ENCODE measurements at regions not wholly inside any gene's neighbourhood (a gene's known extent, or its start where the extent isn't known, plus 50 kb on each side); places are given as distances from the start of the nearest gene placed in this dataset.
"Not testable (repeated sequence)": the region's sequence is repeated elsewhere in the genome, so short reads cannot be mapped to it uniquely, and the experiment has no call there.

GRCh38 chr1:4135853-4136252, 235.8 kb upstream of the C1orf174 start:
- DNase-seq: not testable (repeated sequence)

- DNase-seq: no peak
Observed at GRCh38 chr1:4137621-4138415, 237.7 kb upstream of the C1orf174 start.

DNA sequence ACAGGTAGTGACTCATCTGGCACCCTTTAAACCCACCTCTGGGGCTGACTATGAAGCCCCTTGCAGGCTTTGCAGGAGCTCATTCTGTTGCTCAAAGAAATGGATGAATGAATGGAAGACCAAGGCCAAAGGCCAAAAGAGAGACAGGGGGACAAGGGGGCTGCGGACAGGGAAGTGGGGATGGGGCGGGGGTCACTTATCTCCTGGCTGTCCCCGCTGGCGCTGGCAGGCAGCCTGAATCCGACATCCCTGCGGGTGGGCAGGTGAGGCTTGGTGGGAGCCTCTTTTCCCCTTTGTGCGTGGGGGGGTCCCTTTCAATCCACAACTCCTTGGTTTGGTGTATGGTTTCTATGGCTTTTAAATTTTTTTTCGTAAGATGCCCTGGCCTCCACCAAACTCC, 239.6 kb upstream of the C1orf174 start:
- DNase-seq: no peak

DNA sequence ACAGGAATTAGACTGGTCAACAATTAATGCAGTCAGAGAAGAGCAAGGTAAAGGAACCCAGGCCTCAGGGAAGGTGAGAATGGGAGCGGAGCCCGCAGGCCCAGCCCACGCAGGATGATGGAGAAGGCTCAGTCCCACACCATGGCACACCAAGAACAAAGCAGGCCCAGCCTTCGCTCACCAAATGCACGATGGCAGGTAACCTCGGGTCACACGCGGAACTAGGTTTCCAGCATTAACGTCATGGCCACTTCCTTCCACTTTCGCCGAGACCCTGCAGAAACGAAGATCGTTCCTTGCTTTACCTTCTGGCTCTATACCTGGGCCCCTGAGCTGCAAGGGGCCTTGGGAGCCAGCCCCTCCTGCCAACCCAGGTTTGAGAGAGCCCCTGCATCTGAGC, 240.2 kb upstream of the C1orf174 start:
- DNase-seq: no peak

DNA sequence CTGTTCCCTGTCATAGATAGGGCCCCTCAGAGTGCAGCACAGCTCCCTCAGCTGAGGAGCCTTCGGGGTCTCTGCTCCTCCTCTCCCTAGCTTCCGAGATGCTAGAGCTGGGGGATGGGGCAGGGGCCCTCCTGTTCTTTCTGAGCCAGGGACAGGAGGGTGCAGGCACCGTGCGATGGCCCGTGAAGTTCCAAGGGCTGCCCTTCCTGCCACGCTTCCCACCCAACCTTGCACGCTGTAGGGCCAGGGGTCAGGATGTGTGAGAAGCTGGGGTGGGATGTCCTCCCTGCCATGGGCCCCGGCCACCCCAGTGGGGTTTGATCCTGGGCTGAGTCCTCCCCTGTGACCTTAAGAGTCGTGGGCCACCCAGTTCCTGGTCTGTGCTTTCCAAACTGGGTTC, 240.7 kb upstream of the C1orf174 start:
- DNase-seq: no peak

- no peak for DNase-seq
Observed at GRCh38 chr1:4144349-4144971, 244.4 kb upstream of the C1orf174 start.

DNA sequence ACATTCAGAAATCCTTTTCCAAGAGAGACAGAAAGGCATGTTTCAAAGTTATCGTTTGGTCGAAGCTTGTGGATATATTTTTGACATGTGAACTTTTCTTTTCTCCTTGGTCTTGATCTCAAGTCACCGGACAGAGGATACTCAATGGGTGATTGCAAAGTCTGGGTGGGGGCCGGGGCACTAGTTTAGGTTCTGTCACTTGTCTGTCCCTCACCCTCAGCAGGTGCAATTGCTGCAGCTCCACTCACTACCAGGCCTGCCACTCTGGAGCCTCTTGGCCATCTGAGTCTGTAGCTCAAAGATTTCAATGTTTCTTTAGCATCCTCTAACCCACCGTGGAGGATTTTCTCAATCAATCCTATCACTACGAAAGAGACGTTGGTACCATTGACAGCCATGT, 246.0 kb upstream of the C1orf174 start:
- no peak for DNase-seq

GRCh38 chr1:4146614-4147013, 246.5 kb upstream of the C1orf174 start:
- no peak for DNase-seq

- peak in 3 of 56 donors; percentile 8 to 58 (median 36) for DNase-seq
Observed at GRCh38 chr1:4147509-4147908, 247.4 kb upstream of the C1orf174 start.

DNA sequence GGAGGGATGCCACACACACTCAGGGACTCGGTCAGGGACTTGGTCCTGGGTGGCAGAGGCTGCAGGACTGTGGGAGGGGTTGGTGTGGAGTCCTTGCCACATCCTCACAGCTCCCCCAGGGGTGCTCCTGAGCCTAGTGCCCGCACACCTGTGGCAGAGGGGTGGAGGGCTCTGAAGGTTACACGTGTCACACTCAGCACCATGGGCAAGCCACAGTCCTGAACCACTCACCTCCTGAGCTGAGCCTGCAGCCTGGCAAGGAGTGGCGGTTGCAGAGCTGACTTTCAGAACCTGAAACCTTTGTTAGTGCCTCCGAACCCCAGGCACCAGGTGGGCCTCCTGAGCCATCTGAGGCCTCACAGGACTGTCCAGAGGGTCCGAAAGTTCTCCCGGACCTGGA, 249.2 kb upstream of the C1orf174 start:
- DNase-seq: no peak

DNA sequence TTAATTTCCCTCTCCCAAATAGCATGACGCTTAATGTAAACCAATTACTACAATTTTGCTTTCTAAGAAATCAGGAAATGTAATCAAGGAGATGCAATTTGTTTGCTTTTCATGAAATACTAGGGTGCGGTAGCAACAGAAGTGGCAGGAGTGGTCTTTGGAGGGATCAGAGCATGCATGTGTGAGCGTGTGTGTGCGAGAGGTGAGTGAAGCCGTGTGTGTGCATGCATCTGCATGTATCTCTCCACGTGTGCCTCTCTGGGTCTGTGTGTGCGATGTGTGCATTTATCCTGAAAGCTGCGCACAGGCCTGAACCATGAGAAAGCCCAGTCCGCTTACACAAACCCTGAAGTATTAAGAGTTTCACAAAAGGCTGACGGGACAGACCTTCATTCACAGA, 249.8 kb upstream of the C1orf174 start:
- DNase-seq: no peak

DNA sequence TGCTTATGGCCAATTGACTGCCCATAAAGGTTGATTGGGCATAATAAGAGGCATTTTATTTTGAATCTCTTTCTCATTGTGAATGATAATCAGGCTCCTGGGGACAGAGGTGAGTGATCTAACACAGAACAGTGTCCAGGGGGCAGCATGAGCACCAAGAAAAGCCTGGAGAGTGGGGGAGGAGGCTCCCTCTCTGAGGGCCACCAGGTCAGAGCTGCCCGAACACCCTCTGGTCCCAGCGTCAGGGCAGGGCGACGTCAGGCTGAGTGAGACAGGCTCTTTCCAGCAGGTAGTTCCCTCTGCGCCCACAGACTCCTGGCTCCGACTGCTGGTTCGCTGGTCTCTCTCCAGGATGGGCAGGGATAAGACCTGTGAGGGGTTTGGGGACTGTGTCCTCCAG, 250.2 kb upstream of the C1orf174 start:
- no peak for DNase-seq

DNA sequence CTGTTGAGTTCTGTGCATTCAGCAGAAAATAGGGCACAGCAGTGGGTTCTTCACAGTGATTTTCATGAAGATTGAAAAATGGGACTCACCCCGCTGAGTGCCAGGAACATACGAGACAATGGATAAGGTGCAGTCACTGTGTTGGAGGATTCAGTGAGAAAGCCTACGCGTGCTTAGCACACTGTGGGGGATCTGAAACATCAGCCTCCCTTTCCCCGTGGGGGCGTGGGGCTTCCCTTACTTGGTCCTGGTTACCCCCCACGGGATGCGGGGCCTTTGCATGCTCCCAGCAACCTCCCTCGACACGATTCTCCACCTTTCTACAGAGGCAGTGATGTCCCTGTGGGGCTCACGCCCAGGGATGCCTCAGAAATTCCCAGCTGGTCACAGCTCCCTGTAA, 252.2 kb upstream of the C1orf174 start:
- no peak for DNase-seq

- no peak for DNase-seq
Observed at GRCh38 chr1:4153571-4153970, 253.5 kb upstream of the C1orf174 start.

DNA sequence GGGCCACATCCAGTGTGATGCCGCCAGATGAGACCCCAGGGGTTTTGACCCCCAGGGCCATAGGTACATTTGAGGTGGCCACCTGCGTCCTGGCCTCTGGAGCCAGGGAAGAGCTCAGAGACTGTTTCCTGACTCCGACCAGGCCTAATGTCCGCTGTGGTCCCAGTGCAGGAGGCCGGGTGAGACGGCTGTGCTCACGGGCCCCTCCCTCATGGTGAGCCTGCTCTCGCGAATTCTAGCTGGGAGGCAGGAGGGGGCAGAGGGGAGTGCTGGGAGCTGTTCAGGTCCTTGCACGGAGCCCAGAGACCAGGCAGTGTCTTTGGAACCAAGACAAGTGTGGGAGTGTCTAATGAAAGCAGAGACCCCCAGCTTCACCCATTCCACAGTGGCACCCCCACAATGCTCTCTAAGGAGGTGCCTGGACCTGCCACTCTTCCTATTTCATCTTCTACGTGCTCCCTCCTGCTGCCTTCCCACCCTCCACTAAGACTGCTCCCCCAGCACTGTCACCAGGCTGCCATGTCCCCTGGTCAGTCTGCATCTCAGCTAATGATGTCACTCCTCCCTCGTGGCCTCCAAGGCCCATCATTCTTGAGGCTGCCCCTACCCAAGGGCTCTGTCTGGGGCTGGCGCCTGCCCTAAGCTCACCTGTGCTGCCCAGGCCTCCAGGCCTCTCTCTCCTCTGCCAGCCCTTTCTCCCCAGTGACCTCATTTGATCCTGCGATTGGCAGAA, 256.3 kb upstream of the C1orf174 start:
- DNase-seq: no peak

DNA sequence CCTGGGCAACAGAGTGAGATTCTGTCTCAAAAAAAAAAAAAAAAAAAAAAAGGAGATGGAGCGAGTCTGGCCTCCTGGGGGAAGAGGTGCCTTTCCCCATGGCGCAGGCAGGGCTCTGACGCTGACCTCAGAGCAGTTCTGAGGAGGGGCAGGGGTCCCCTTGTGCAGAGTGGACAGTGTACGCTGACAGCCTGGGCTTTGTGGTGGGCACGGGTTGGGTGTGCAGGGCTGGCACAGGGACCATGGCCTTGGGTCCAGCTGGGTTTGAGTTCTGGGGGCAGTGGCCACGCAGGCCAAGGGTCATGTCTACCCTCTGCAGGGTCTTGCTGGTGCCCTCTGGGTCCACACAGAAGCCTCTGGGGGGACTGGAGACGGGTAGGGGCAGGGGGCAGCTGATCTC, 260.1 kb upstream of the C1orf174 start:
- no peak for DNase-seq

DNA sequence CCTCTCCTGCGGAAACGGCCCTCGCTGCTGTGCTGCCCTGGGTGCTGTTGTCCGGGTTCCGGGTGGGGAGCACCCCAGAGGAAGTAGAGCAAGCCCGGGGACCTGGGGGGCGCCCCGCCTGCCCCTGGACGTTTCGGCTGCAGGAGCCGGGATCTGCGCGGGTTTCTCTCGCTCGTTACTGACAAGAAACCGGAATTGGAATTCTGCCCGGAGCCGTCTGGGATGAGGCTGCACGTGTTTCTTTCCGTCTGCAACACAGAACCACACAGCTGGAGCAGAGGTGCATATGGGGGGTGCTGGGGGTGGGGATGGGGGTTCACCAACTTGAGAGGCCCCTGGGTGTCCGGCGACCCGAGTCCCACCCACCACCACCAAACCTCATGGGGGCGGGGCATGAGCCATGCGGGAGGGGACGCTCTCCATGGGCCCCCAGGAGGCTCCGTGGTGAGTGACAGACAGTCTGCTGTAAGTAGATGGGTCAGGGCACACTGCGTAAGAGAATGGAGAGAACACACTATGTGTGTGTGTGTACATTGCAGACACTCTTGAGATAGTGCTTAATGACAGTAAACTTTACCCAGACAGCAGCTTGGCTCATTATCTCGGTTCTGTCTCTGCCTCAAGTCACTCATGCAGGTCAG, 261.4 kb upstream of the C1orf174 start:
- no peak for DNase-seq

- DNase-seq: no peak
Observed at GRCh38 chr1:4164965-4165364, 264.9 kb upstream of the C1orf174 start.

DNA sequence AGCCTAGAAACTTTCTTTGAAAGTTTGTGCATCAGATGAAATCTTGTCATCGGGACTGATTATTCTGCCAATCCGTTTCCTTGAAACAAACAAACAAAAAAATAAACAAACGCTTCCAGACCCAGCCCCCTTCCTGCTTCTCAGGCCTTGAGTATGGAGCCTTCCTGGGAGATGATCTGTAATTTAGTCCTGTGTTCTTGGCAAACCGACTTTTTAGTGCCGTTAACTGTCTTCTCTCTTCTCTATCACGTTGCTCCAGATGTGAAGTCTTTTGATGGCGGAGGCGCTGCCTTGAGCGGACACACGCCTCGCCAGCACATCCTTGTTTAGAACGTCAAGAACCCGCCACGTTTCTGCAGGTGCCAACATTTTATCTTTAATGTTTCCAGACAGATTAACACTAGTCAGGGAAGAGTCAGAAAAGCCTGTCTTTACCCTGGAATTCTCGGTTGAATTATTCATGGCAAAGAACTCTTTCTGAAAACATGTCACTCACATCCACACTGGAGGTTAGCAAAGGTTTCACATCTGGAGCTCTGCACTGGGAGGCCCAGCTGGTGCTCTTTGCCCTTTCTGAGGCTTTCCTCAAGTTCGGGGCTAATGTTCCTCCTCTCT, 265.7 kb upstream of the C1orf174 start:
- DNase-seq: no peak

- peak in 1 of 56 donors; percentile 18 for DNase-seq
Observed at GRCh38 chr1:4166713-4167112, 266.6 kb upstream of the C1orf174 start.

- no peak for DNase-seq
Observed at GRCh38 chr1:4169991-4170390, 269.9 kb upstream of the C1orf174 start.

All from nucleus accumbens (tissue), 56 donors.